HAP-1 (cell line): ENCODE measurements at regions not wholly inside any gene's neighbourhood (a gene's known extent, or its start where the extent isn't known, plus 50 kb on each side); places are given as distances from the start of the nearest gene placed in this dataset.
"Not testable (repeated sequence)": the region's sequence is repeated elsewhere in the genome, so short reads cannot be mapped to it uniquely, and the experiment has no call there.

ENCODE experiments used
- DNase-seq, 2 experiments: peaks; one replicate each; pipeline ENCODE4 v3.0.0-alpha.2; 2016 to 2020; ENCODE audit warnings: low spot score in 2 of 2
- H3K27me3 ChIP-seq: fragments of 250-450 bp; sonication (Bioruptor Pico); 2 replicates; pipeline ENCODE4 v1.5.1; 2020; ENCODE audit warnings: low read depth, mild to moderate bottlenecking, moderate library complexity
- H3K36me3 ChIP-seq: fragments of 250-450 bp; sonication (Bioruptor Pico); replicated peaks from 2 replicates; pipeline ENCODE4 v1.5.1; 2020; ENCODE audit warnings: mild to moderate bottlenecking
- H3K4me1 ChIP-seq: fragments of 250-450 bp; sonication (Bioruptor Pico); 2 replicates; pipeline ENCODE4 v1.5.1; 2020; ENCODE audit warnings: mild to moderate bottlenecking
- H3K4me3 ChIP-seq: fragments of 250-450 bp; sonication (Bioruptor Pico); 2 replicates; pipeline ENCODE4 v1.5.1; 2020; ENCODE audit warnings: mild to moderate bottlenecking, moderate library complexity
- H3K9me3 ChIP-seq: fragments of 250-450 bp; sonication (Bioruptor Pico); 2 replicates; pipeline ENCODE4 v1.5.1; 2020; ENCODE audit warnings: mild to moderate bottlenecking, moderate library complexity
- in situ Hi-C: fragments of 300-500 bp; cut with MboI; formaldehyde crosslinking; loops from 3 replicates; pipeline ENCODE4 v1.14.3; 2020; ENCODE audit warnings: low sequenced_read_pairs, inconsistent platforms, mixed read lengths

- Histone ChIP-seq H3K36me3 (no peaks in the 10 kb centered on the region), H3K4me3 (no peak overlapping the region), H3K9me3 (no peaks in the 10 kb centered on the region), H3K27me3 (no peaks in the 10 kb centered on the region), H3K4me1 (no peaks in the 10 kb centered on the region)
- in situ Hi-C loops, result no loop called here
- DNase-seq, result no peak
These were observed 111.9 kb upstream of the CPM start for GRCh38 chr12:69044887-69045286.

- Histone ChIP-seq H3K4me3 (no peak overlapping the region), H3K27me3 (no peaks in the 10 kb centered on the region), H3K9me3 (no peaks in the 10 kb centered on the region), H3K4me1 (no peaks in the 10 kb centered on the region), H3K36me3 (no peaks in the 10 kb centered on the region)
- in situ Hi-C loops, result no loop called here
- DNase-seq, result no peak
These were observed 112.5 kb upstream of the CPM start for GRCh38 chr12:69045430-69045829.

DNA sequence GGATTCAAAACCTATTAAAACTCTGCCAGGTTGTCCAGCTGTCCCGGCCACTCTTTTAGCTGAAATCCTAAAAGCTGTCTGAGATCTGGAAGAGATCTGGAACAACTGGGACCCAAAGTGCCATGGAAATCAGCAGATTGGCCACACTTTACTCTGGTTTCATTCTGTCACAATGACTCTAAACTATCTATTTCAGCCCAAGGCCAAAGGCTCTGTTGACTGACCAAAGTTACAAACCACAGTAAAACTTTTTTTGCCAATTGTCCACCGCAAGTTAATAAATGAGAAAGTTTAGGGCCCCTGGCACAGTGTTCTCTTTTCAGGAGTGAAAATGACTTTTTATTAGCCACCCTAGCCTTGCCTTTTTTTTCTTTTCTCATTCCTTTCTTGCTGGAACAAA is 113.4 kb upstream of the CPM start:
- H3K4me1 ChIP-seq, result no peaks in the 10 kb centered on the region
- no peak overlapping the region for H3K4me3 ChIP-seq
- in situ Hi-C loops, result no loop called here
- no peaks in the 10 kb centered on the region for H3K36me3 ChIP-seq
- DNase-seq, result no peak
- H3K27me3 ChIP-seq, result no peaks in the 10 kb centered on the region
- H3K9me3 ChIP-seq, result 0 out of 2 replicates have a peak, but pooled peaks cover 4% of the 10 kb centered on the region

DNA sequence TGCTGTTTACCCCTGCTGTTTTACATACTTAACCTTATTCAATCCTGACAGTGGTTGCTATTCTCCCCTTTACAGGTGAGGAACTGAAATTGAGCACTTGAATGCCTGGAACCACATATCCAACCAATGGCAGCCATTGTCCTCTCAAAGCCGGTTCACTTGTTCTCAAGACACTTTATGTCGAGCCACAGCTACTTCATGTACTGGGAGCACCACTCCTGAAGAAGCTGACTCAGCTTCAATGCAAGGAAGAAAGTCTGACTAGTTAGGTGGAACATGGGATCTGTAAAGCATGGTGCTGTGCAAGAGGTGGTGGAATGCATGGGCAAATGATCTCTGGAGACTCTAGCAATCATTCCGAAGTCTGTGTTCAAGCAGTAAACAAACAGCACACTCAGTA is 113.9 kb upstream of the CPM start:
- Histone ChIP-seq H3K27me3 (no peaks in the 10 kb centered on the region), H3K36me3 (no peaks in the 10 kb centered on the region), H3K9me3 (0 out of 2 replicates have a peak, but pooled peaks cover 7% of the 10 kb centered on the region), H3K4me1 (no peaks in the 10 kb centered on the region), H3K4me3 (no peak overlapping the region)
- in situ Hi-C loops, result no loop called here
- DNase-seq, result no peak

DNA sequence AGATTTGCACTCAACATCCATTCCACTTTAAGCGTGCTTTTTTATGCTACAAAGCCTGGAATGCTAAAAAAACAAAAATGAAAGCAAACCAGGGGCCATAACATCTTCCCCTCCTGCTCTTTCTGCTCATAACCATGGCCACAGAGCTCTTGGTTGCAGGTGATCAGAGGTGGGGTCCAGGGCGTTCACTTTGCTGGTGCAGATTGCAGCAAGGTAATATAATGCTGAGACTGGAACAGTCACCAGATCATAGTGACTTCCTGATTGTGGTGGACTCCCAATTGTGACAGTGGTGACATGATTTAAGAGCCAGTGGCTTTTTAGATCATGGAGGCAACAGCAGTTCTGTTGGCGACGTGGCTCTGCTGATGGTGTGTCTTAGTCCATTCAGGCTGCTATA is 115.0 kb upstream of the CPM start:
- Histone ChIP-seq H3K4me3 (no peak overlapping the region), H3K4me1 (peaks cover 7% of the 10 kb centered on the region), H3K27me3 (no peaks in the 10 kb centered on the region), H3K36me3 (no peaks in the 10 kb centered on the region), H3K9me3 (0 out of 2 replicates have a peak, but pooled peaks cover 7% of the 10 kb centered on the region)
- in situ Hi-C loops, result no loop called here
- no peak for DNase-seq

DNA sequence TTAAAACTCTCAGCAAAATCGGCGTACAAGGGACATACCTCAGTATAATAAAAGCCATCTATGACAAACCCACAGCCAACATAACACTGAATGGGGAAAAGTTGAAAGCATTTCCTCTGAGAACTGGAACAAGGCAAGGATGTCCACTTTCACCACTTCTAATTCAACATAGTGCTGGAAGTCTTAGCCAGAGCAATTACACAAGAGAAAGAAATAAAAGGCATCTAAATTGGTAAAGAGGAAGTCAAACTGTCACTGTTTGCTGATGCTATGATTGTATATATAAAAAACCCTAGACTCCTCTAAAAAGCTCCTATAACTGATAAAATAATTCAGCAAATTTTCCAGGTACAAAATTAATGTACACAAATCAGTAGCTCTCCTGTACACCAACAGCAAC is 116.9 kb upstream of the CPM start:
- DNase-seq, H3K4me3 ChIP-seq, in situ Hi-C loops, H3K27me3 ChIP-seq, H3K9me3 ChIP-seq, H3K36me3 ChIP-seq: not testable (repeated sequence)
- H3K4me1 ChIP-seq, result peaks cover 10% of the 10 kb centered on the region

GRCh38 chr12:69052613-69053408 is 119.8 kb upstream of the CPM start:
- Histone ChIP-seq H3K9me3 (0 out of 2 replicates have a peak, but pooled peaks cover 7% of the 10 kb centered on the region), H3K4me3 (no peak overlapping the region), H3K36me3 (no peaks in the 10 kb centered on the region), H3K27me3 (no peaks in the 10 kb centered on the region), H3K4me1 (peaks cover 10% of the 10 kb centered on the region)
- peak in 1 of 2 experiments; percentile 21 for DNase-seq
- in situ Hi-C loops, result no loop called here

- Histone ChIP-seq H3K27me3 (no peaks in the 10 kb centered on the region), H3K4me1 (peaks cover 10% of the 10 kb centered on the region), H3K36me3 (no peaks in the 10 kb centered on the region), H3K4me3 (no peak overlapping the region), H3K9me3 (0 out of 2 replicates have a peak, but pooled peaks cover 7% of the 10 kb centered on the region)
- in situ Hi-C loops, result no loop called here
- no peak for DNase-seq
These were observed 121.5 kb upstream of the CPM start for GRCh38 chr12:69054343-69055056.

DNA sequence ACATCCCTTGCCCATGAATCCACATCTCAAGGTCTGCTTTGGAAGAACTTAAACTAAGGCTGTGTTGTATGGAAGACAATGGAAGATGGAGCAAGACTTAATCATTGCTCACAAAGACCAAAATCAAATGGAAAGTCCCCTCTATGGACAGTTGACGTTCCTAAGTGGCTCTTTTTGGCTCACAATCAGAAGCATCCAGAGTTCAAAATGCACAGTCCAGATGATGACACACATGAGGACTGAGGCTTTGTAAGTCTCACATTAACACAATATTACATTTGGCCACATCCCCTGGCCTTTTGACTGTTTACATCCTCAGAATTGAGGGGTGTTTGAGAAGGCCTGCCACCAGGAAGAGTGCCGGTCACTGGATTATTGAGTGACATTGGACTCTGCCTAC is 122.3 kb upstream of the CPM start:
- in situ Hi-C loops, result no loop called here
- Histone ChIP-seq H3K27me3 (no peaks in the 10 kb centered on the region), H3K4me3 (no peak overlapping the region), H3K4me1 (peaks cover 10% of the 10 kb centered on the region), H3K9me3 (0 out of 2 replicates have a peak, but pooled peaks cover 7% of the 10 kb centered on the region), H3K36me3 (no peaks in the 10 kb centered on the region)
- no peak for DNase-seq

- H3K9me3 ChIP-seq, result 0 out of 2 replicates have a peak, but pooled peaks cover 7% of the 10 kb centered on the region
- H3K27me3 ChIP-seq, result no peaks in the 10 kb centered on the region
- in situ Hi-C loops, result no loop called here
- no peak overlapping the region for H3K4me3 ChIP-seq
- H3K36me3 ChIP-seq, result no peaks in the 10 kb centered on the region
- H3K4me1 ChIP-seq, result peaks cover 10% of the 10 kb centered on the region
- no peak for DNase-seq
These were observed 122.7 kb upstream of the CPM start for GRCh38 chr12:69055706-69056105.

DNA sequence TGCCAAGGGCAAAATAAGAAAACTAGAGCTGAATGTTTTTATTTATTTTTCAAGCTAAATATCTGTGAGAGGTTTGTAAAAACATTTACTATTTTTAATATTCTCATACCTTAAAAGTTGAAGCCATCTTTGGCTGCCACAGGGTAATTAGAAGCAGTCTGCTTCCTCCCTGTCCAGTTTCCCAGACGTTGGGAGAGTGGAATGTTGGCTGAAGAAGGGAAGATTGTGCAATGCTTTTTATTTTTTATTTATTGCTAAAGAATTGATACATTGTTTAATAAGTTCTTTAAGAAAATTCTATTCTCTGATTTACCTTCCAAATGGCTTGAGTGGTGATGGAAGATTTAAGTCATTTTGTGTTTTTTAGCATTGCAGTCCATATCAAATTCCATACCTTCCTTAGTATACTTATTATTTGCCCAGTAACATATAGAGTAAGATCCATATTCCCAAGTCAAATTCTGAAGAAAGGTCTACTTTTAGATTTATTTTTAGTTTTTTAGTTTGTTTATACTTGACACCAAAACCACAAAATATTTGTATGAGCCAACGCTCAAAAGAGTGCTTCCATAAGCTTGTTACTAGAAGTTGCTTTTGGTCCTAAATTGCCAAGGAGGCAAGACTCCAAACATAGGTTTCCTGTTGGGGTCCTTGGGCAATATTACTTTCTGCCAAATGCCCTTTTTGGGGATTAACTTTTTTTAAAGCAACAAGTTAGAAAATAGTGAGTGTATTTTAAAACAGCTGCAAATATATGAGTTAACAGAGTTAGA is 124.0 kb upstream of the CPM start:
- in situ Hi-C loops, result no loop called here
- peaks cover 10% of the 10 kb centered on the region for H3K4me1 ChIP-seq
- H3K4me3 ChIP-seq, result no peak overlapping the region
- no peak for DNase-seq
- no peaks in the 10 kb centered on the region for H3K9me3 ChIP-seq
- no peaks in the 10 kb centered on the region for H3K36me3 ChIP-seq
- no peaks in the 10 kb centered on the region for H3K27me3 ChIP-seq

DNA sequence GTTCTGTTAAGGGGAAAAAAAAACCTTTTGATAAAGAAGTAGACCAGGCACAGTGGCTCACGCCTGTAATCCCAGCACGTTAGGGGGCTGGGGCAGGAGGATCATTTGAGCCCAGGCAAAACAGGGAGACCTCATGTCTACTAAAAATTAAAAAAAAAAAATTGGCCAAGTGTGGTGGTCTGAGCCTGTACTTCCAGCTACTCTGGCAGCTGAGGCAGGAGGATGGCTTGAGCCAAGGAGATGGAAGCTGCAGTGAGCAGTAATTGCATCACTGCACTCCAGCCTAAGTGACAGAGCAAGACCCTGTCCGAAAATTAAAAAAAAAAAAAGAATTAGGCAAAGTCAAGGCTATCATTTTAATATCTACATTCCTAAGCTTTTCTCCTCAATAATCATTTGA is 124.8 kb upstream of the CPM start:
- peaks cover 5% of the 10 kb centered on the region for H3K4me1 ChIP-seq
- in situ Hi-C loops, result no loop called here
- H3K27me3 ChIP-seq, result no peaks in the 10 kb centered on the region
- no peak for DNase-seq
- no peaks in the 10 kb centered on the region for H3K36me3 ChIP-seq
- no peak overlapping the region for H3K4me3 ChIP-seq
- no peaks in the 10 kb centered on the region for H3K9me3 ChIP-seq

DNA sequence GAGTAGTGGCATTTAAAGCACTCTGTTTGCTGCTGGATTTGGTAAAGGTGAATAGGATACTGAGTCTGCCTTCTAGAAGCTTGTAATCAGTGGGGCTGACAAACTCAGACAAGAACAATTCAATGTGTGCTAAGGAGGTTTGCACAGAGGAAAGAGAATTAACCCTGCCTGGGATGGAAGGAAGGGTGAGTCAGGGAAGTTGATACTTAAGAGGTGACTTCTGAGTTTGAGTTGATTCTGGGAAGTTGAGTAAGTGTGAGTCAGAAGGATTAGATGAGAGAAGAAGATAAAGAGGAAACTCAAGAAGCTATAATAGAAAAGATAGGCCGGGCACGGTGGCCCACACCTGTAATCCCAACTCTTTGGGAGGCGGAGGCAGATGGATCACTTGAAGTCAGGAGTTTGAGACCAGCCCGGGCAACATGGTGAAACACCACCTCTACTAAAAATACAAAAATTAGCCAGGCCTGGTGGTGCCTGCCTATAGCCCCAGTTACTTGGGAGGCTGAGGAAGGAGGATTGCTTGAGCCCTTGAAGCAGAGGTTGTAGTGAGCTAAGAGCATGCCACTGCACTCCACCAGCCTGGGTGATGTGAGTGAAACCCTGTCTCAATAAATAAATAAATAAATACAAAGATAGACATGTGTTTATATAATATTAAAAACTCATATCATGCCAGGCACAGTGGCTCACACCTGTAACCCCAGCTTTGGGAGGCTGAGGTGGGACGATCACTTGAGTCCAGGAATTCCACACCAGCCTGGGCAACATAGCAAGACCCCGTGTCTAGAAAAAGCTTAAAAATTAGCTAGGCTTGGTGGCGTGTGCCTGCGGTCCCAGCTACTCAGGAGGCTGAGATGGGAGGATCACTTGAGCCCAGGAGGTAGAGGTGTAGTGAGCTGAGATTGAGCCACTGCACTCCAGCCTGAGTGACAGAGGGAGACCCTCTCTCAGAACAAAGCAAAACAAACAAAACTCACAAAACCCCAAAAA is 126.8 kb upstream of the CPM start:
- in situ Hi-C loops, result no loop called here
- Histone ChIP-seq H3K9me3 (no peaks in the 10 kb centered on the region), H3K4me1 (no peaks in the 10 kb centered on the region; the same call in none of the 2 replicates), H3K27me3 (no peaks in the 10 kb centered on the region), H3K36me3 (no peaks in the 10 kb centered on the region), H3K4me3 (no peak overlapping the region)
- DNase-seq, result no peak
